GM12874 (cell line): ENCODE measurements at regions not wholly inside any gene's neighbourhood (a gene's known extent, or its start where the extent isn't known, plus 50 kb on each side); places are given as distances from the start of the nearest gene placed in this dataset.

ENCODE experiments used
- TF ChIP-seq, protein P1 (sequence below): IDR thresholded peaks from 2 replicates; pipeline ENCODE4 v1.5.1; 2011; ENCODE audit warnings: low read depth, mild to moderate bottlenecking, control low read depth, low read length, moderate library complexity; ENCODE audit not compliant: insufficient read depth

DNA sequence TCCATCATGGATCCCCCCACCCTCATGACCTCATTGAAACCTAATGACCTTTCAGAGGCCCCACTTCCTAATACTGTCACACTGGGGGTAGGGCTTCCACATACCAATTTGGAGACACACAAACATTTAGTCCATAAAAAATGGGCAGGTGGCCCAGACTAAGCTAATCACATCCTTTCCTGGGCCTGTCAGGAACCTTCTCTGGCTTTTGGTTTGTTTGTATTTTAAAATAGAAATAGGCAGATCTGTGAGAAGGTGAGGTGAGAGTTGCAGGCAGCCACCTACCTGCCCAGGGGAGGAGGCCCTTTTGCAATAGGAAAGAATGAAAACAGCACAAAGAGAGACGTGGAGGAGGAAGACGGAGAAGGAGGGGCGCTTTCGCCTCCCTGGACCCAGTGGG, 90.2 kb upstream of the BOD1 start:
- TF ChIP-seq, protein P1, sequence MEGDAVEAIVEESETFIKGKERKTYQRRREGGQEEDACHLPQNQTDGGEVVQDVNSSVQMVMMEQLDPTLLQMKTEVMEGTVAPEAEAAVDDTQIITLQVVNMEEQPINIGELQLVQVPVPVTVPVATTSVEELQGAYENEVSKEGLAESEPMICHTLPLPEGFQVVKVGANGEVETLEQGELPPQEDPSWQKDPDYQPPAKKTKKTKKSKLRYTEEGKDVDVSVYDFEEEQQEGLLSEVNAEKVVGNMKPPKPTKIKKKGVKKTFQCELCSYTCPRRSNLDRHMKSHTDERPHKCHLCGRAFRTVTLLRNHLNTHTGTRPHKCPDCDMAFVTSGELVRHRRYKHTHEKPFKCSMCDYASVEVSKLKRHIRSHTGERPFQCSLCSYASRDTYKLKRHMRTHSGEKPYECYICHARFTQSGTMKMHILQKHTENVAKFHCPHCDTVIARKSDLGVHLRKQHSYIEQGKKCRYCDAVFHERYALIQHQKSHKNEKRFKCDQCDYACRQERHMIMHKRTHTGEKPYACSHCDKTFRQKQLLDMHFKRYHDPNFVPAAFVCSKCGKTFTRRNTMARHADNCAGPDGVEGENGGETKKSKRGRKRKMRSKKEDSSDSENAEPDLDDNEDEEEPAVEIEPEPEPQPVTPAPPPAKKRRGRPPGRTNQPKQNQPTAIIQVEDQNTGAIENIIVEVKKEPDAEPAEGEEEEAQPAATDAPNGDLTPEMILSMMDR = no peak

DNA sequence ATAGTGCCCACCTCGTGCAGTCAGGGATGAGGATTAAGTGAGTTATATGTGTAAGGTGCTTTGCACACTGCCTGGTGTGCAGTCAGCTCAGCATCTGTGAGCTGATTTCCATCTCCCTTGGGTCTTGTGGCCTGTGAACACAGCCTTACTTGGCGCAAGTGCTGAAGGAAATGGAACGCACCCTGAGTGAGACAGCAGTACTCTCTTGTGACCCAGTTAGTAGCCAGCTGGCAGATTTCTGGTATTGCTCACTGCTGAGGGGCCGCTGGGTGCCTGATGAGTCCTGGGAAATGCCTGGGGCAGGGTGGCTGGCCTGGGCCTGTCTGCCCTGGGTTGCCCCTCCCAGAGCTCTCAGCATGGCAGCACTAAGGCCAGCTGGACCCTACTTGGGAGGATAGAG, 90.9 kb upstream of the BOD1 start:
- TF ChIP-seq, protein P1 = no peak

DNA sequence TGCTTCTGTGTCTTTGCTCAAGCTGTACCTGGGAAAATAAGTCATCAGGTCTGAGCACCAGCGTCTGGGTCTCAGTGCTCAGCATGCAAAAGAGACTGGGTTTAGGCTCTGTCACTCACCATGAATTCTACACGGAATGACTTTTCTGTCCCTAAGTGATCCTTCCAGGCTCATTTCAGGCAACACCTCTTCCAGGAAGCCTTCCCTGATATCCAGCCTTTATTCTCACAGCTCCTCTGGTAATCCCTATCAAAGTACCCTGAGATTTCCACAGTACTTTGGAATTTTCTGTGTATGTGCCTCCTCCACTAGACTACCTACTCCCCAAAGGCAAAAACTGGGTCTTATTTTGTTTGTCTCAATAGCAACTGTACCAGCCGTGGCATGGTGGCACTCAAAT, 92.7 kb upstream of the BOD1 start:
- TF ChIP-seq, protein P1 = no peak

DNA sequence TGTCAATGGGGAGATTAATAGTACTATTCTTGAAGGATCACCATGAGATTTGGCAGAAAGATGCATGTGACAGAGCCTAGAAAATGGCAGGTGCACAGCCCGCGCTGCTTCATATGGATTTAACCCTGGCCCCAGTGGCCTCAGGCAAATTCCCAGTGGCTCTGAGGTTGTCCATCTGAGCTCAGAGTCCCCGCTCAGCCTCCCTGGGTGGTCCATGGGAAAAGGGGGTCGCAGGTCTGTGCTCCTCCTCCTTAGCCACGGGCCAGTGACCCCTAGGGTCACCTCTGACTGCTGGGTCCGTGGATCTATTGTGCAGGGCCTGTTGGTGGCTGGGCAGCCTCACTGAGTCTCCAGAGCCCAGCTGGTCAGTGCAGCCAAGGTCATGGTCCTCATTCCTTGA, 93.3 kb upstream of the BOD1 start:
- TF ChIP-seq, protein P1 = no peak

DNA sequence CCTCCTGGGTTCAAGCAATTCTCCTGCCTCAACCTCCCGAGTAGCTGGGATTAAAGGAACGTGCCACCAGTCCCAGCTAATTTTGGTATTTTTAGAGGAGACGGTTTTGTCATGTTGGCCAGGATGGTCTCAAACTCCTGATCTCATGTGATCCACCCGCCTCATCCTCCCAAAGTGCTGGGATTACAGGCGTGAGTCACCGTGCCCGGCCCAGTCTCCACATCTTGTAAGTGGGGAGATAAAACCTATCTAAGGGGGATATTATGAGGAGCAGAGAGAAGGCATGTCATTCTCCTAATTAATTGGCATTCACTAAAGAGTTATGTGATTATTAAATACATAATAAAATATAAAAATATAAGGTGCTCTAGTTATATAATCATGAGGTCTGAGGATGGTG, 94.1 kb upstream of the BOD1 start:
- TF ChIP-seq, protein P1 = no peak

DNA sequence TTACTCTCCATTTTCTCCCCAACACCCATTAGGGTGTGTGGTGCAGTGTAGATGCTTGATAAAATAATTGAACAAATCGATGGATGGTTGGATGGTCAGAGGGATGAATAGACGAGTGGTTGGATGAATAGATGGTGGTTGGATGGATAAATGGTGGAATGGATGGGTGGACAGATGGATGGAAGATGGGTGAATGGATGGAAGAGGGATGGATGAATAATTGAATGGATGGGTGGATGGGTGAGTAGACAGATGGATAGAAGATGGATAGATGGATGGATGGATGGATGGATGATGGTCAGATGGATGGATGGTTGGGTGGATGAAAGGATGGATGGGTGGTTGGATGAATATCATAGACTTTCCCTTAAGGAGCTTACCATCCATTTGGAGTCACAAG, 95.0 kb upstream of the BOD1 start:
- TF ChIP-seq, protein P1 = no peak

DNA sequence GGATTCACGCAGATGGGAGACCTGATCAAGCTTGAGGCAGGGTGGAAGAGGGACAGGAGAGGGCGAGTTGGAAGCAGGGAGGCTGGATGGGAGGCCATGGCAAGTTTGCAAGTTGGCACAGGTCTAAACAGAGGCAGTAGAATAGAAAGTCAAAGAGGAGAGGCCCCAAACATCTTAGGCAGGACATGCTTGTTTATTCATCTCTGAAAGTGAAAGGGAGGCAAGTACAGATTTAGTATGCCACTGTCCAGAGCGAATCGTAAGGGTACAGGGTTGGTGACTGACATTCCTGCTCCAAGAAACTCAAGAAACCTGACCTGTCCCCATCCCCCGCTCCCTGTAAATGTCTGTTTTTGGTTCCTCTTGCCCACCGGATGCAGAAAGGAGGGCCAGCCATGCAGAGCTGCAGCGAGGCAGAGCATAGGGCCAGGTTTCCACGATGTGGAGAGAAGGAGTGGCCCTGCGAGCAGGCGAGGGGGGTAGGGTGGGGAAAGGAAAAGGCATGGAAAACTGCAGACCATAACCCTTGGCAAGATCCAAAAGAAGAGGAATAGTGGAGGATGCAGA, 96.2 kb upstream of the BOD1 start:
- TF ChIP-seq, protein P1 = no peak
